HCT116 (cell line): ENCODE measurements at regions not wholly inside any gene's neighbourhood (a gene's known extent, or its start where the extent isn't known, plus 50 kb on each side); places are given as distances from the start of the nearest gene placed in this dataset.

Experiments used
- ATAC-seq: fragments of 200-7000 bp; cut with Tn5 transposase; 2 replicates; pipeline ENCODE4 v1.9.1; 2020; ENCODE audit warnings: mild to moderate bottlenecking, moderate library complexity
- BruUV-seq: library from RNA; stranded (reverse); fragments of 400-500 nt; replicated peaks from 2 replicates; lab custom pipeline; 2021; lab: Mats Ljungman, UMichigan
- CTCF ChIA-PET: fragments of 300-600 bp; sonication (Branson Sonifier 250); formaldehyde crosslinking; loops from one replicate; lab custom pipeline; 2021; ENCODE audit warnings: antibody characterized with exemption; lab: Charles Lee
- POLR2A ChIA-PET: fragments of 300-600, 350-600 bp; sonication (Branson Sonifier 250); formaldehyde crosslinking; loops from one replicate; lab custom pipeline; 2021; ENCODE audit warnings: antibody characterized with exemption; lab: Charles Lee
- RAD21 ChIA-PET, 2 experiments: fragments of 300-600 bp; sonication (Branson Sonifier 250); formaldehyde crosslinking; loops; one replicate each; lab custom pipeline; 2023; ENCODE audit warnings: low total read pairs in 2 of 2; ENCODE audit not compliant: uncharacterized antibody in 2 of 2, unreplicated experiment in 2 of 2, low non-redundant PET in 1 of 2; lab: Charles Lee
- DNase-seq: peaks from one replicate; pipeline ENCODE4 v3.0.0-alpha.2; 2010; ENCODE audit warnings: low read depth, low spot score
- H2AFZ ChIP-seq: fragments of 200-600 bp; shearing (Covaris generic), sonication (generic); 2 replicates; pipeline ENCODE4 v1.6.1; 2017; ENCODE audit warnings: low read depth, mixed run types, mixed read lengths, antibody characterized with exemption, low read length; ENCODE audit not compliant: poor library complexity, severe bottlenecking
- H3K27ac ChIP-seq: 2 replicates; pipeline ENCODE4 v1.5.1; 2012; ENCODE audit warnings: low read depth, low read length
- H3K27me3 ChIP-seq: fragments of 200-600 bp; sonication (generic); 2 replicates; pipeline ENCODE4 v1.6.1; 2016; ENCODE audit warnings: mixed run types, low read length, mixed read lengths; ENCODE audit not compliant: insufficient read depth
- H3K36me3 ChIP-seq, 2 experiments: fragments of 200-500 bp in 1 of 2; fragments of 200-600 bp in 1 of 2; sonication (Bioruptor generic) in 1 of 2; sonication (generic) in 1 of 2; 2 replicates each; pipeline versions ENCODE4 v1.5.1 to v1.6.1; 2014 to 2016; ENCODE audit warnings: low read length in 2 of 2, inconsistent platforms in 1 of 2, mixed read lengths in 1 of 2, mixed run types in 1 of 2; ENCODE audit not compliant: insufficient read depth in 2 of 2, control insufficient read depth in 1 of 2
- H3K4me1 ChIP-seq, 2 experiments: fragments of 200-600 bp in 1 of 2; sonication (generic) in 1 of 2; 2 replicates each; pipeline versions ENCODE4 v1.5.1 to v1.6.1; 2012 to 2017; ENCODE audit warnings: low read length in 2 of 2, inconsistent platforms in 1 of 2, mild to moderate bottlenecking in 1 of 2, mixed read lengths in 1 of 2, mixed run types in 1 of 2, moderate library complexity in 1 of 2; ENCODE audit not compliant: insufficient read depth in 2 of 2, control insufficient read depth in 1 of 2
- H3K4me2 ChIP-seq: fragments of 200-600 bp; sonication (generic); 2 replicates; pipeline ENCODE4 v1.6.1; 2017; ENCODE audit warnings: mixed run types, low read length, mixed read lengths
- H3K4me3 ChIP-seq, 2 experiments: fragments of 200-600 bp in 1 of 2; sonication (generic) in 1 of 2; replicated peaks in 1 of 2; 2 replicates each; pipeline ENCODE4 v1.5.1; 2011 to 2016; ENCODE audit warnings: low read length in 2 of 2, control low read depth in 1 of 2, low read depth in 1 of 2, mild to moderate bottlenecking in 1 of 2, mixed read lengths in 1 of 2, mixed run types in 1 of 2
- H3K79me2 ChIP-seq: fragments of 200-600 bp; sonication (generic); 2 replicates; pipeline ENCODE4 v1.6.1; 2017; ENCODE audit warnings: mild to moderate bottlenecking, mixed run types, low read length, moderate library complexity, mixed read lengths; ENCODE audit not compliant: insufficient read depth
- H3K9ac ChIP-seq: fragments of 200-600 bp; sonication (generic); 2 replicates; pipeline ENCODE4 v1.6.1; 2016; ENCODE audit warnings: low read length, mixed read lengths
- H3K9me2 ChIP-seq: fragments of 200-600 bp; sonication (generic), shearing (Covaris generic); 2 replicates; pipeline ENCODE4 v1.6.1; 2017; ENCODE audit warnings: mixed run types, mild to moderate bottlenecking, moderate library complexity; ENCODE audit not compliant: insufficient read depth
- H3K9me3 ChIP-seq, 2 experiments: fragments of 200-500 bp in 1 of 2; fragments of 200-600 bp in 1 of 2; sonication (Bioruptor generic) in 1 of 2; sonication (generic) in 1 of 2; 2 replicates each; pipeline ENCODE4 v1.6.1; 2014 to 2017; ENCODE audit warnings: low read length in 2 of 2, mixed read lengths in 2 of 2, inconsistent platforms in 1 of 2, low read depth in 1 of 2, mild to moderate bottlenecking in 1 of 2, mixed run types in 1 of 2, moderate library complexity in 1 of 2; ENCODE audit not compliant: control insufficient read depth in 1 of 2, insufficient read depth in 1 of 2
- H4K20me1 ChIP-seq: fragments of 200-600 bp; sonication (generic), shearing (Covaris generic); 2 replicates; pipeline ENCODE4 v1.6.1; 2017; ENCODE audit warnings: mixed run types, mild to moderate bottlenecking, moderate library complexity; ENCODE audit not compliant: insufficient read depth
- CBX3 ChIP-seq: IDR thresholded peaks from 2 replicates; pipeline ENCODE4 v1.6.1; 2012; ENCODE audit warnings: low read depth
- EZH2 ChIP-seq: fragments of 200-600 bp; sonication (generic); IDR thresholded peaks from 2 replicates; pipeline ENCODE4 v1.6.1; 2017; ENCODE audit warnings: antibody characterized with exemption, mixed run types
- EZH2phosphoT487 ChIP-seq: fragments of 200-600 bp; IDR thresholded peaks from 2 replicates; pipeline ENCODE4 v1.6.1; 2018; ENCODE audit warnings: antibody characterized with exemption, borderline replicate concordance
- FOSL1 ChIP-seq: IDR thresholded peaks from 2 replicates; pipeline ENCODE4 v1.6.1; 2012; ENCODE audit warnings: low read depth
- POLR2A ChIP-seq: IDR thresholded peaks from 2 replicates; pipeline ENCODE4 v1.7.0; 2011; ENCODE audit warnings: borderline replicate concordance; ENCODE audit not compliant: insufficient read depth, insufficient read length; ENCODE audit errors: extremely low read depth
- POLR2AphosphoS5 ChIP-seq: IDR thresholded peaks from 2 replicates; pipeline ENCODE4 v1.6.1; 2011; ENCODE audit warnings: mild to moderate bottlenecking, low read depth, low read length, moderate library complexity
- SIN3A ChIP-seq: IDR thresholded peaks from 2 replicates; pipeline ENCODE4 v1.6.1; 2012; ENCODE audit warnings: low read depth
- SP1 ChIP-seq: IDR thresholded peaks from 2 replicates; pipeline ENCODE4 v1.6.1; 2012; ENCODE audit warnings: low read depth
- TCF7L2 ChIP-seq: IDR thresholded peaks from 2 replicates; pipeline ENCODE4 v1.7.0; 2011; ENCODE audit warnings: borderline replicate concordance, inconsistent platforms; ENCODE audit not compliant: insufficient read depth, insufficient read length; ENCODE audit errors: extremely low read depth
- intact Hi-C: fragments of 100-400 bp; cut with micrococcal nuclease; formaldehyde crosslinking; loops from 2 replicates; pipeline ENCODE4 v1.10.0; 2022
- TF ChIP-seq, protein P1 (sequence below): IDR thresholded peaks from 2 replicates; pipeline ENCODE4 v1.6.1; 2012
- TF ChIP-seq, protein P2 (sequence below): IDR thresholded peaks from 2 replicates; pipeline ENCODE4 v1.6.1; 2012
- TF ChIP-seq, protein P3 (sequence below), 3 experiments: fragments of 200-600 bp in 1 of 3; sonication (generic) in 1 of 3; IDR thresholded peaks in 2 of 3; conservative IDR thresholded peaks in 1 of 3; 2 replicates each; pipeline ENCODE4 v1.5.1; 2012 to 2017; ENCODE audit warnings: low read depth in 2 of 3, low read length in 2 of 3, antibody characterized with exemption in 1 of 3, borderline replicate concordance in 1 of 3, control low read depth in 1 of 3, mild to moderate bottlenecking in 1 of 3, mixed read lengths in 1 of 3, mixed run types in 1 of 3, moderate library complexity in 1 of 3; ENCODE audit not compliant: insufficient read depth in 1 of 3

DNA sequence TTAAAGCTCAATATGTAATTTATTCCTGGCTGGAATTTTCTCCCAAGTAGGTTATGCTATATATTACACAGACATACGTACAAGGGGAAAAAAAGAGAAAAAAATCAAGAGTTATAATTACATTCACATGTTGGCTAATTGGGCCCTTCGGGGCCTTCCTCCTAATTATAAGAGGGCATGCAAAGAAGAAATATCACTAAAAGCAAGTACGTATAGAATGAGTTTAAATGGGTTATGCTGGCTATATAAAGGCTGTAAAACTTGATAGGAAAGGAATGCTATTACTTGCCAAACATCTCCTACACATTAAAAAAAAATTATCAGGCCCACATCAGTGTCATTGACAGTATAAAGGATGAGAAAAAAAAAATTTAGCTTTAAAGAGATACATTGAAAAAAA is 1396.1 kb upstream of the ADGRL4 start:
- RAD21 ChIA-PET = interaction anchor here in 1 of 2 experiments (0.5 kb wide), 1 partner anchor 1810 kb away, joined by 3 read pairs; no protein-coding TSS in a partner anchor
- Histone ChIP-seq H3K4me2 (no peak overlapping the region), H3K27ac (no peak overlapping the region), H2AFZ (no peak overlapping the region), H3K4me1 (no peaks in the 10 kb centered on the region), H3K9me2 (no peaks in the 10 kb centered on the region), H3K79me2 (no peaks in the 10 kb centered on the region), H3K27me3 (no peaks in the 10 kb centered on the region), H3K9me3 (no peaks in the 10 kb centered on the region)
- DNase-seq = no peak
- ATAC-seq = no peak
- no TSS peak for BruUV-seq
- TF ChIP-seq EZH2phosphoT487 (no peak), TCF7L2 (no peak), FOSL1 (no peak), POLR2A (no peak), EZH2 (no peak), SP1 (no peak), POLR2AphosphoS5 (no peak), SIN3A (no peak), CBX3 (no peak)
- TF ChIP-seq, protein P1, sequence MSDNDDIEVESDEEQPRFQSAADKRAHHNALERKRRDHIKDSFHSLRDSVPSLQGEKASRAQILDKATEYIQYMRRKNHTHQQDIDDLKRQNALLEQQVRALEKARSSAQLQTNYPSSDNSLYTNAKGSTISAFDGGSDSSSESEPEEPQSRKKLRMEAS = no peak
- TF ChIP-seq, protein P2, sequence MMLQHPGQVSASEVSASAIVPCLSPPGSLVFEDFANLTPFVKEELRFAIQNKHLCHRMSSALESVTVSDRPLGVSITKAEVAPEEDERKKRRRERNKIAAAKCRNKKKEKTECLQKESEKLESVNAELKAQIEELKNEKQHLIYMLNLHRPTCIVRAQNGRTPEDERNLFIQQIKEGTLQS = no peak
- TF ChIP-seq, protein P3, sequence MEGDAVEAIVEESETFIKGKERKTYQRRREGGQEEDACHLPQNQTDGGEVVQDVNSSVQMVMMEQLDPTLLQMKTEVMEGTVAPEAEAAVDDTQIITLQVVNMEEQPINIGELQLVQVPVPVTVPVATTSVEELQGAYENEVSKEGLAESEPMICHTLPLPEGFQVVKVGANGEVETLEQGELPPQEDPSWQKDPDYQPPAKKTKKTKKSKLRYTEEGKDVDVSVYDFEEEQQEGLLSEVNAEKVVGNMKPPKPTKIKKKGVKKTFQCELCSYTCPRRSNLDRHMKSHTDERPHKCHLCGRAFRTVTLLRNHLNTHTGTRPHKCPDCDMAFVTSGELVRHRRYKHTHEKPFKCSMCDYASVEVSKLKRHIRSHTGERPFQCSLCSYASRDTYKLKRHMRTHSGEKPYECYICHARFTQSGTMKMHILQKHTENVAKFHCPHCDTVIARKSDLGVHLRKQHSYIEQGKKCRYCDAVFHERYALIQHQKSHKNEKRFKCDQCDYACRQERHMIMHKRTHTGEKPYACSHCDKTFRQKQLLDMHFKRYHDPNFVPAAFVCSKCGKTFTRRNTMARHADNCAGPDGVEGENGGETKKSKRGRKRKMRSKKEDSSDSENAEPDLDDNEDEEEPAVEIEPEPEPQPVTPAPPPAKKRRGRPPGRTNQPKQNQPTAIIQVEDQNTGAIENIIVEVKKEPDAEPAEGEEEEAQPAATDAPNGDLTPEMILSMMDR (IDR thresholded peaks at IDR 0.05 in 2 of 3, conservative IDR thresholded peaks at IDR 0.05 in 1 of 3; ENCODE audit: borderline replicate concordance in 1 of 3, insufficient read depth in 1 of 3, low read depth in 2 of 3, low read length in 2 of 3) = no peak
- TF ChIP-seq, all 23 proteins: peak for 0
- Histone ChIP-seq H4K20me1 (no peaks in the 10 kb centered on the region), H3K36me3 (no peaks in the 10 kb centered on the region), H3K4me3 (no peak overlapping the region), H3K9ac (no peak overlapping the region)
- CTCF ChIA-PET = no interaction called here
- POLR2A ChIA-PET = no interaction called here
- intact Hi-C loops = no loop called here
